ENCODE measurements at regions not wholly inside any gene's neighbourhood (a gene's known extent, or its start where the extent isn't known, plus 50 kb on each side); places are given as distances from the start of the nearest gene placed in this dataset.
"Not testable (repeated sequence)": the region's sequence is repeated elsewhere in the genome, so short reads cannot be mapped to it uniquely, and the experiment has no call there.

- not testable (repeated sequence) for TF ChIP-seq CTCF, EP300, POLR2A (IDR thresholded peaks at IDR 0.05)
These were observed 194.5 kb downstream of the TBC1D2B start for GRCh38 chr15:77883012-77883411.

Data from tibial nerve (tissue), 4 donors.